ENCODE measurements at regions not wholly inside any gene's neighbourhood (a gene's known extent, or its start where the extent isn't known, plus 50 kb on each side); places are given as distances from the start of the nearest gene placed in this dataset.

DNA sequence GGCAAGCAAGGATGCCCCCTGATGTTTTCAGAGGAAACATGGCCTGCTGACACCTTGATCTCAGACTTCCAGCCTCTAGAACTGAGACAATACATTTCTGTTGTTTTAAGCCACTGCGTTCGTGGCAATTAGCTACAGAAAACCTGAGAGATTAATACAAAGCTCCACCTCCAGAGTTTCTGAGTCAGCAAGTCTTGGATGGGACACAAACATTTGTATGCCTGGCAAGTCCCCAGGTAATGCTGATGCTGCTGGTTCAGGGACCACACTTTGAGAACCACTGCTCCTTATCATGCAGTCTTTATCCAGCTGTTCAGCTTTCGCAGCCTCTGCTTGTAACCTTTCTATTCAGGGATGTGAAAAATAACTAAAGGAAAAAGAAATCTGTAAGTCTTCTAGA lies 565.7 kb upstream of the PLXNA2 start:
- Histone ChIP-seq H3K27ac (ENCODE audit: low read length) (no peak overlapping the region), H3K36me3 (ENCODE audit: insufficient read depth, low read length) (no peaks in the 10 kb centered on the region), H3K4me2 (ENCODE audit: low read length) (no peak overlapping the region), H3F3A (ENCODE audit: insufficient read depth, low read length, poor library complexity, severe bottlenecking) (no peaks in the 10 kb centered on the region), H3K9ac (ENCODE audit: low read length) (no peak overlapping the region), H4K20me1 (ENCODE audit: insufficient read depth) (no peaks in the 10 kb centered on the region), H3K9me2 (ENCODE audit: insufficient read depth, low read length) (no peaks in the 10 kb centered on the region), H3K79me2 (replicated peaks; ENCODE audit: insufficient read depth, low read length) (no peaks in the 10 kb centered on the region), H3K27me3 (ENCODE audit: insufficient read depth, low read depth, low read length) (no peaks in the 10 kb centered on the region), H2AFZ (ENCODE audit: low read depth, low read length) (no peak overlapping the region), H3K9me3 (ENCODE audit: low read length) (no peaks in the 10 kb centered on the region), H3K4me3 (ENCODE audit: low read length) (no peak overlapping the region)
- TF ChIP-seq SMC3 (conservative IDR thresholded peaks at IDR 0.05; ENCODE audit: poor library complexity) (no peak), POLR2AphosphoS5 (IDR thresholded peaks at IDR 0.05) (no peak), RAD21 (conservative IDR thresholded peaks at IDR 0.05) (no peak), TAF1 (IDR thresholded peaks at IDR 0.05; ENCODE audit: low read depth) (no peak), EZH2 (IDR thresholded peaks at IDR 0.05; ENCODE audit: borderline replicate concordance, insufficient read depth, low read length, poor library complexity, severe bottlenecking) (no peak), EP300 (conservative IDR thresholded peaks at IDR 0.05; ENCODE audit: poor library complexity, severe bottlenecking) (no peak), MXI1 (conservative IDR thresholded peaks at IDR 0.05; ENCODE audit: poor library complexity, severe bottlenecking) (no peak)
- TF ChIP-seq, protein P1, sequence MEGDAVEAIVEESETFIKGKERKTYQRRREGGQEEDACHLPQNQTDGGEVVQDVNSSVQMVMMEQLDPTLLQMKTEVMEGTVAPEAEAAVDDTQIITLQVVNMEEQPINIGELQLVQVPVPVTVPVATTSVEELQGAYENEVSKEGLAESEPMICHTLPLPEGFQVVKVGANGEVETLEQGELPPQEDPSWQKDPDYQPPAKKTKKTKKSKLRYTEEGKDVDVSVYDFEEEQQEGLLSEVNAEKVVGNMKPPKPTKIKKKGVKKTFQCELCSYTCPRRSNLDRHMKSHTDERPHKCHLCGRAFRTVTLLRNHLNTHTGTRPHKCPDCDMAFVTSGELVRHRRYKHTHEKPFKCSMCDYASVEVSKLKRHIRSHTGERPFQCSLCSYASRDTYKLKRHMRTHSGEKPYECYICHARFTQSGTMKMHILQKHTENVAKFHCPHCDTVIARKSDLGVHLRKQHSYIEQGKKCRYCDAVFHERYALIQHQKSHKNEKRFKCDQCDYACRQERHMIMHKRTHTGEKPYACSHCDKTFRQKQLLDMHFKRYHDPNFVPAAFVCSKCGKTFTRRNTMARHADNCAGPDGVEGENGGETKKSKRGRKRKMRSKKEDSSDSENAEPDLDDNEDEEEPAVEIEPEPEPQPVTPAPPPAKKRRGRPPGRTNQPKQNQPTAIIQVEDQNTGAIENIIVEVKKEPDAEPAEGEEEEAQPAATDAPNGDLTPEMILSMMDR (IDR thresholded peaks at IDR 0.05; ENCODE audit: poor library complexity, severe bottlenecking), result no peak
- TF ChIP-seq, protein P2, sequence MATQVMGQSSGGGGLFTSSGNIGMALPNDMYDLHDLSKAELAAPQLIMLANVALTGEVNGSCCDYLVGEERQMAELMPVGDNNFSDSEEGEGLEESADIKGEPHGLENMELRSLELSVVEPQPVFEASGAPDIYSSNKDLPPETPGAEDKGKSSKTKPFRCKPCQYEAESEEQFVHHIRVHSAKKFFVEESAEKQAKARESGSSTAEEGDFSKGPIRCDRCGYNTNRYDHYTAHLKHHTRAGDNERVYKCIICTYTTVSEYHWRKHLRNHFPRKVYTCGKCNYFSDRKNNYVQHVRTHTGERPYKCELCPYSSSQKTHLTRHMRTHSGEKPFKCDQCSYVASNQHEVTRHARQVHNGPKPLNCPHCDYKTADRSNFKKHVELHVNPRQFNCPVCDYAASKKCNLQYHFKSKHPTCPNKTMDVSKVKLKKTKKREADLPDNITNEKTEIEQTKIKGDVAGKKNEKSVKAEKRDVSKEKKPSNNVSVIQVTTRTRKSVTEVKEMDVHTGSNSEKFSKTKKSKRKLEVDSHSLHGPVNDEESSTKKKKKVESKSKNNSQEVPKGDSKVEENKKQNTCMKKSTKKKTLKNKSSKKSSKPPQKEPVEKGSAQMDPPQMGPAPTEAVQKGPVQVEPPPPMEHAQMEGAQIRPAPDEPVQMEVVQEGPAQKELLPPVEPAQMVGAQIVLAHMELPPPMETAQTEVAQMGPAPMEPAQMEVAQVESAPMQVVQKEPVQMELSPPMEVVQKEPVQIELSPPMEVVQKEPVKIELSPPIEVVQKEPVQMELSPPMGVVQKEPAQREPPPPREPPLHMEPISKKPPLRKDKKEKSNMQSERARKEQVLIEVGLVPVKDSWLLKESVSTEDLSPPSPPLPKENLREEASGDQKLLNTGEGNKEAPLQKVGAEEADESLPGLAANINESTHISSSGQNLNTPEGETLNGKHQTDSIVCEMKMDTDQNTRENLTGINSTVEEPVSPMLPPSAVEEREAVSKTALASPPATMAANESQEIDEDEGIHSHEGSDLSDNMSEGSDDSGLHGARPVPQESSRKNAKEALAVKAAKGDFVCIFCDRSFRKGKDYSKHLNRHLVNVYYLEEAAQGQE (IDR thresholded peaks at IDR 0.05; ENCODE audit: borderline replicate concordance), result no peak

DNA sequence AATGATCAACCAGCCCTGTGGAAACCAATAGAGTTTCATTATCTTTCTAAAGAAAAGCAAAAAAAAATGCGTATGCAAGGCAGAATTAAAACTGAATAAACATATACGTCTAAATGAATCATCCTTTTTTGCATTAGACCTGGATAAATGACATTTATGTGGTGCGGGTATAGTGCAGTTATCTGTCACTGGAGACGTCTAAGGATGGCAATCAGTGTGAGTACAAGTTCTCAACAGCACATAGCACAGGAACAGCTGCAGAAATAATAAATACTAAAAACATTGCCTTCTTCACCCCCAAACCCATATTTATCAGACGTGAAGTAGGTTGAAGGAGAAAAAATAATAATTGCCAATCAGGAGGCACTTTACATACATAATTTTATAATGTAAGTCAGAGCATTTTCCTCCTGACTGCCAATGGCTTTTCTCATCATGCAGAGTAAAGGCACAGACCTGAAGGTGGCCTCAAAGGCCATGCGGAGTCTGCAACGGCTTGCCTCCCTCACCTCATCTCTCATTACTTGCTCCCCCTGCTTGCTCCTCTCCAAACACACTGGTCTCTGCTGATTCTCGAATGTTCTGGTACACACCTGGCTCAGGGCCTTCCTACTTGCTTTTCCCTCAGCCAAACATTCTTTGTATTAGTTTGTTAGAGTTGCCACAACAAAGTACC lies 574.7 kb upstream of the PLXNA2 start:
- Histone ChIP-seq H3F3A (ENCODE audit: insufficient read depth, low read length, poor library complexity, severe bottlenecking) (no peaks in the 10 kb centered on the region), H3K9ac (ENCODE audit: low read length) (peak overlapping the region; percentile 28), H3K79me2 (replicated peaks; ENCODE audit: insufficient read depth, low read length) (no peaks in the 10 kb centered on the region), H4K20me1 (ENCODE audit: insufficient read depth) (no peaks in the 10 kb centered on the region), H3K4me2 (ENCODE audit: low read length) (peak overlapping the region; percentile 27), H3K4me3 (ENCODE audit: low read length) (no peak overlapping the region), H3K27ac (ENCODE audit: low read length) (peak overlapping the region; percentile 76), H3K9me2 (ENCODE audit: insufficient read depth, low read length) (no peaks in the 10 kb centered on the region), H2AFZ (ENCODE audit: low read depth, low read length) (no peak overlapping the region), H3K36me3 (ENCODE audit: insufficient read depth, low read length) (no peaks in the 10 kb centered on the region), H3K9me3 (ENCODE audit: low read length) (no peaks in the 10 kb centered on the region), H3K27me3 (ENCODE audit: insufficient read depth, low read depth, low read length) (no peaks in the 10 kb centered on the region)
- peak; percentile 69 for TF ChIP-seq EP300 (conservative IDR thresholded peaks at IDR 0.05; ENCODE audit: poor library complexity, severe bottlenecking)
- peak; percentile 36 for TF ChIP-seq RAD21 (conservative IDR thresholded peaks at IDR 0.05)
- TF ChIP-seq TAF1 (IDR thresholded peaks at IDR 0.05; ENCODE audit: low read depth), result no peak
- TF ChIP-seq, protein P1 (IDR thresholded peaks at IDR 0.05; ENCODE audit: poor library complexity, severe bottlenecking), result peak; percentile 30
- TF ChIP-seq MXI1 (conservative IDR thresholded peaks at IDR 0.05; ENCODE audit: poor library complexity, severe bottlenecking), result no peak
- TF ChIP-seq POLR2AphosphoS5 (IDR thresholded peaks at IDR 0.05), result peak; percentile 40
